ENCODE measurements at regions not wholly inside any gene's neighbourhood (a gene's known extent, or its start where the extent isn't known, plus 50 kb on each side); places are given as distances from the start of the nearest gene placed in this dataset.

GRCh38 chr14:55877942-55878341 is 240.3 kb upstream of the PELI2 start:
- Histone ChIP-seq H3K4me3 (ENCODE audit: low read depth in 1 of 3, low read length in 3 of 3) (no peak overlapping the region), H3K4me1 (ENCODE audit: control insufficient read depth in 4 of 4, insufficient read depth in 4 of 4, low read length in 3 of 4) (no peaks in the 10 kb centered on the region), H3K27me3 (ENCODE audit: control insufficient read depth in 4 of 4, insufficient read depth in 4 of 4, low read length in 3 of 4) (peaks cover 0 to 5% (median 0%) of the 10 kb centered on the region in 4 donors), H3K36me3 (ENCODE audit: control insufficient read depth in 4 of 4, insufficient read depth in 3 of 4, low read depth in 1 of 4, low read length in 3 of 4) (no peaks in the 10 kb centered on the region), H3K9ac (ENCODE audit: low read depth in 1 of 2, low read length in 2 of 2) (no peak overlapping the region), H3K9me3 (ENCODE audit: control insufficient read depth in 4 of 4, low read length in 3 of 4) (no peaks in the 10 kb centered on the region), H3K27ac (ENCODE audit: low read depth in 1 of 2, low read length in 2 of 2) (no peak overlapping the region)
- DNase-seq (ENCODE audit: low spot score), result no peak
- WGBS, result 64% methylated on average over 7 of the region's 7 CpGs
- no peak for TF ChIP-seq GABPA (IDR thresholded peaks at IDR 0.05 in 1 of 2, conservative IDR thresholded peaks at IDR 0.05 in 1 of 2)
- no peak for TF ChIP-seq RXRA (IDR thresholded peaks at IDR 0.05)
- TF ChIP-seq YY1 (IDR thresholded peaks at IDR 0.05), result no peak
- no peak for TF ChIP-seq HNF4A (conservative IDR thresholded peaks at IDR 0.05)
- TF ChIP-seq FOXA2 (IDR thresholded peaks at IDR 0.05), result no peak
- no peak for TF ChIP-seq CTCF (IDR thresholded peaks at IDR 0.05; ENCODE audit: low read depth, low read length, missing input control)

- Histone ChIP-seq H3K9me3 (ENCODE audit: control insufficient read depth in 4 of 4, low read length in 3 of 4) (no peaks in the 10 kb centered on the region), H3K4me1 (ENCODE audit: control insufficient read depth in 4 of 4, insufficient read depth in 4 of 4, low read length in 3 of 4) (no peaks in the 10 kb centered on the region), H3K4me3 (ENCODE audit: low read depth in 1 of 3, low read length in 3 of 3) (no peak overlapping the region), H3K27ac (ENCODE audit: low read depth in 1 of 2, low read length in 2 of 2) (no peak overlapping the region), H3K27me3 (ENCODE audit: control insufficient read depth in 4 of 4, insufficient read depth in 4 of 4, low read length in 3 of 4) (no peaks in the 10 kb centered on the region), H3K9ac (ENCODE audit: low read depth in 1 of 2, low read length in 2 of 2) (no peak overlapping the region), H3K36me3 (ENCODE audit: control insufficient read depth in 4 of 4, insufficient read depth in 3 of 4, low read depth in 1 of 4, low read length in 3 of 4) (no peaks in the 10 kb centered on the region)
- TF ChIP-seq HNF4A (conservative IDR thresholded peaks at IDR 0.05) (no peak), REST (IDR thresholded peaks at IDR 0.05) (no peak), FOXA2 (IDR thresholded peaks at IDR 0.05) (no peak), CTCF (IDR thresholded peaks at IDR 0.05; ENCODE audit: low read depth, low read length, missing input control) (no peak), TAF1 (conservative IDR thresholded peaks at IDR 0.05) (no peak), ATF3 (IDR thresholded peaks at IDR 0.05) (no peak)
- 66% methylated on average over 6 of the region's 6 CpGs for WGBS
- no peak for DNase-seq (ENCODE audit: low spot score)
Observed at GRCh38 chr14:55881577-55882241, 236.5 kb upstream of the PELI2 start.

All from liver (tissue), 8 donors.